ENCODE measurements at regions not wholly inside any gene's neighbourhood (a gene's known extent, or its start where the extent isn't known, plus 50 kb on each side); places are given as distances from the start of the nearest gene placed in this dataset.

- no peak overlapping the region for H2BK20ac ChIP-seq (ENCODE audit: low read length)
- H3K14ac ChIP-seq (ENCODE audit: insufficient read length) = no peak overlapping the region
- no peak overlapping the region for H2AFZ ChIP-seq (ENCODE audit: low read length)
- H3K4me2 ChIP-seq (ENCODE audit: insufficient read depth in 1 of 2, low read depth in 2 of 2, low read length in 2 of 2) = no peak overlapping the region
- DNase-seq (ENCODE audit: low read depth in 1 of 2, low spot score in 2 of 2) (no peak), FAIRE-seq (no peak)
- no peak overlapping the region for H4K8ac ChIP-seq (ENCODE audit: extremely low read depth, insufficient read depth, low read length)
- no peak overlapping the region for H2BK5ac ChIP-seq (ENCODE audit: low read depth, low read length)
- no peaks in the 10 kb centered on the region for H3K36me3 ChIP-seq (ENCODE audit: control insufficient read depth in 2 of 4, insufficient read depth in 4 of 4, low read length in 3 of 4)
- H3K9me3 ChIP-seq (ENCODE audit: insufficient read depth in 2 of 2, low read depth in 1 of 2, low read length in 1 of 2) = no peaks in the 10 kb centered on the region
- no peak overlapping the region for H3K18ac ChIP-seq (ENCODE audit: extremely low read depth, low read length)
- CTCF ChIA-PET (ENCODE audit: partially characterized antibody) = interaction anchor here (0.6 to 4.5 kb wide), 3 partner anchors 19 to 96 kb away, joined by 3 to 22 read pairs (median 3); no protein-coding TSS in a partner anchor
- H2BK120ac ChIP-seq (replicated peaks; ENCODE audit: low read depth, low read length) = no peak overlapping the region
- no peak overlapping the region for H3K9ac ChIP-seq (replicated peaks in 1 of 4; ENCODE audit: extremely low read depth in 1 of 4, low read depth in 3 of 4, low read length in 3 of 4)
- POLR2A ChIA-PET (ENCODE audit: partially characterized antibody) = interaction anchor here (1.1 kb wide), 1 partner anchor 24 kb away, joined by 3 read pairs; no protein-coding TSS in a partner anchor
- no peak overlapping the region for H2BK15ac ChIP-seq (ENCODE audit: low read length)
- no peak overlapping the region for H4K5ac ChIP-seq (ENCODE audit: insufficient read length, low read depth, low read length)
- no peak overlapping the region for H3K4me3 ChIP-seq (ENCODE audit: extremely low read depth in 1 of 4, insufficient read depth in 2 of 4, low read depth in 3 of 4, low read length in 4 of 4)
- peaks cover 1% of the 10 kb centered on the region; the same call in 1 of the 2 replicates for H3K23me2 ChIP-seq (ENCODE audit: low read depth, low read length)
- no peak overlapping the region for H4K91ac ChIP-seq (replicated peaks; ENCODE audit: insufficient read length, low read length)
- H2AK5ac ChIP-seq (ENCODE audit: low read depth, low read length) = no peak overlapping the region
- H3K4me1 ChIP-seq (replicated peaks in 1 of 4; ENCODE audit: control insufficient read depth in 3 of 4, insufficient read depth in 4 of 4, low read length in 3 of 4) = no peaks in the 10 kb centered on the region
- H3K79me2 ChIP-seq (ENCODE audit: control insufficient read depth in 1 of 2, insufficient read depth in 2 of 2, low read length in 2 of 2) = no peaks in the 10 kb centered on the region
- H3K56ac ChIP-seq (replicated peaks; ENCODE audit: insufficient read length, low read depth, low read length) = no peak overlapping the region
- no peaks in the 10 kb centered on the region for H3K79me1 ChIP-seq (ENCODE audit: low read depth, low read length)
- TF ChIP-seq EGR1 (IDR thresholded peaks at IDR 0.05; ENCODE audit: borderline replicate concordance, low read depth, low read length) (no peak), RNF2 (IDR thresholded peaks at IDR 0.05; ENCODE audit: borderline replicate concordance, low read depth, low read length, missing control alignments, poor library complexity, severe bottlenecking) (no peak), KDM5A (IDR thresholded peaks at IDR 0.05; ENCODE audit: low read length) (no peak), CBX5 (IDR thresholded peaks at IDR 0.05; ENCODE audit: low read depth, low read length) (no peak), CTCF (IDR thresholded peaks at IDR 0.05; ENCODE audit: control extremely low read depth in 1 of 3, insufficient read depth in 1 of 3, low read depth in 1 of 3, low read length in 3 of 3) (no peak), POLR2AphosphoS5 (IDR thresholded peaks at IDR 0.05; ENCODE audit: low read depth, low read length) (no peak), TCF12 (IDR thresholded peaks at IDR 0.05; ENCODE audit: low read depth, low read length) (no peak), CTBP2 (IDR thresholded peaks at IDR 0.05; ENCODE audit: borderline replicate concordance, insufficient read depth, insufficient read length, low read length) (no peak)
- TF ChIP-seq, protein P1, sequence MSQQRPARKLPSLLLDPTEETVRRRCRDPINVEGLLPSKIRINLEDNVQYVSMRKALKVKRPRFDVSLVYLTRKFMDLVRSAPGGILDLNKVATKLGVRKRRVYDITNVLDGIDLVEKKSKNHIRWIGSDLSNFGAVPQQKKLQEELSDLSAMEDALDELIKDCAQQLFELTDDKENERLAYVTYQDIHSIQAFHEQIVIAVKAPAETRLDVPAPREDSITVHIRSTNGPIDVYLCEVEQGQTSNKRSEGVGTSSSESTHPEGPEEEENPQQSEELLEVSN (IDR thresholded peaks at IDR 0.05) = no peak
- no peaks in the 10 kb centered on the region for H4K20me1 ChIP-seq (replicated peaks in 1 of 2; ENCODE audit: control insufficient read depth in 1 of 2, insufficient read depth in 2 of 2, low read length in 2 of 2)
- no peak overlapping the region for H3K27ac ChIP-seq (ENCODE audit: low read depth, low read length)
- no peak overlapping the region for H3K23ac ChIP-seq (ENCODE audit: insufficient read length)
- no peak overlapping the region for H2BK12ac ChIP-seq (ENCODE audit: low read depth, low read length)
- H3K4ac ChIP-seq (replicated peaks; ENCODE audit: insufficient read length, low read depth, low read length) = no peak overlapping the region
- no peaks in the 10 kb centered on the region for H3K27me3 ChIP-seq (replicated peaks in 1 of 4; ENCODE audit: control insufficient read depth in 3 of 4, extremely low read depth in 1 of 4, insufficient read depth in 3 of 4, low read length in 3 of 4)
Measured at GRCh38 chr20:41716911-41717310, 98.7 kb upstream of the CHD6 start.

Data from H1 (cell line).